GM21619 (cell line): ENCODE measurements at regions not wholly inside any gene's neighbourhood (a gene's known extent, or its start where the extent isn't known, plus 50 kb on each side); places are given as distances from the start of the nearest gene placed in this dataset.

Source experiments
- ATAC-seq: cut with Tn5 transposase; IDR thresholded peaks from one replicate; pipeline ENCODE4 v1.9.1; 2021; ENCODE audit not compliant: unreplicated experiment

DNA sequence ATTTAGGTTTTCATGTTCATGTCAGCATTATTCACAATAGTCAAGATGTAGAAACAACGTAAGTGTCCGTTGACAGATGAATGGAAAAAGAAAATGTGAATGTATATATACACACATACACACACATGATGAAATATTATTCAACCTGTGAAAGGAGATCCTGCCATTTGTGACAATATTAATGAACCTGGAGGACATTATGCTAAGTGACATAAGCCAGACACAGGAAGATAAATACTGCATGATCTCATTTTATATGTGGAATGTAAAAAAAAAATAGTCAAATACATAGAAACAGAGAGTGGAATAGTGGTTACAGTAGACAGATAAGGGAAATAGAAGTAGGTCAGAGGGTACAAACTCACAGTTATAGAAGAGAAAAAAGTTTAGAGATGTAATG lies 651.1 kb upstream of the MKI67 start:
- no peak for ATAC-seq

DNA sequence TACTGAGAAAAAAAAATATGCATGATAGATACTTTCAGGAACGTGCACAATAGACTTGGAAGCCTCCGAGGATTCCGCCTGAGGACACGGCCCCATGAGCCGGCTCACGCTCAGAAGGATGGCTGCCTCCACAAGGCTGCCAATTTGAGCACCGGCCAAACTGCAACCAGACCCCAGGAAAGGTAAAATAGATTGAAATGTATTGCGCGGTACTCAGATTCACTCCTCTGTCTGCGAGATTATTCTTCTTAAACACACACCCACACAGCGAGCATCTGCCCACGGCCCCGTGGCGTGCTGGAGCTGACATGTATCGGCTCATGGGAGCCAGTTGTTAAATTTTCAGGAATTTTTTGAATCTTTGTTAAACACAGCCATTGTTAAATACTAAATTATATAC lies 653.2 kb upstream of the MKI67 start:
- no peak for ATAC-seq

DNA sequence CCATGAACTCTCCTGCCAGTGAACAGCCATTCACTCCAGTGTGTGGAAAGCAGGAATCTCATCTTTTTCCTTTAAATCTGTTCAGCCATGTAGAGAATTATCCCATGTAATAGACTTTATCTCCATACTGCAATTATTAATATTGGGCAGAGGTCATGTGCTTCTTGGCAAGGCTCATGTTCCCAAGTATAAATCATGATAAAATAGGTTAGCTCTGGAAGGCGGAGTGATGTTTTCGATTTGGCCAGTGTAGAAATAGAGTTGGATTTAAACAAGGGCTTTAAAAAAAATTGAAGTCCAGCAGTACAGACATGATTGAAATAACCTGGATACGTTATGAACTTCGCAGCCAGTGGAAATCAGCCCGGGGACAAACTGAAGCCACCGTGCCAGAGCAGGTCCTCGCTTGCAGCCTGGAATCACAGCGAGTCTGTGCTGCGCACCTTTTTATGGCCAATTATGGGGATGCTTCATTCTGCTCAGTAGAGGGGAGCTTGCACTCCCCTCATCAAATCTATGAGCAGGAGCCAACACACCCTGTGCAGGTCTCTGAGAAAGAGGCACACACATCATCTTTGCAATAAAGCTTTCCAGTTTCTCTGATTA lies 654.0 kb upstream of the MKI67 start:
- ATAC-seq: no peak

DNA sequence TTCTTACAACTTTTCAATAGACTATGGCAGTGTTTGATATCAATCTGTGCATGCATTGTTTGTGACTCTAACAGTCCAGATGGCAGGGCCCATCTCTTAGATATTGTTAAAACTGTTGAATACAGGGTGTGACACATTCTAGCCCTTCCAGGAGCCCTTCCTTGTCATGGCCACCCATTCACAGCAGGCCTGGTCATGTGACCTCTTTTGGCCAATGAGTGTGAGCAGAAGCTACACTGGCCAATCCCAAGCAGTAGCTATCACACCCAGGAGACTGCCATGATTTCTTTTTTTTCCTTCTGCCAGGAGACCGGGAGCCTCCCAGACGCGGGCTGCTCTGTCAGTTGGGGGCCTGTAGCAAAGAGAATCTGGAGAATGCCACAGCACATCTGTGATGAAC lies 655.4 kb upstream of the MKI67 start:
- ATAC-seq: no peak

DNA sequence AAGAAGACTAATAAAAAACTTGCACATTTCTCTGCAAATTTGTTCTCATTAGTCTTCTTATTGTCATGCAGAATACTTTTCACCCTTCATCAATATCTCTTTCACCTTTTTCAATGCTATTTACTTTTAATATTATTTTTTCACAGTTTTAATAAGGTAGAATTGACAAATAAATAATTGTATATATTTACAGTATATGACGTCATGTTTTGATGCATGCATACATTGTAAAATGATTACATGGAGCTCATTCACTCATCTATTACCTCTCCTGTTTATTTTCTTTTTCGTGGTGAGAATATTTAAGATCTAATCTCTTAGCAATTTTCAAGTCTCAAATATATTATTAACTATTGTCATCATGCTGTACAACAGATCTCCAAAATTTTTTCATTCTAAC lies 658.2 kb upstream of the MKI67 start:
- no peak for ATAC-seq

DNA sequence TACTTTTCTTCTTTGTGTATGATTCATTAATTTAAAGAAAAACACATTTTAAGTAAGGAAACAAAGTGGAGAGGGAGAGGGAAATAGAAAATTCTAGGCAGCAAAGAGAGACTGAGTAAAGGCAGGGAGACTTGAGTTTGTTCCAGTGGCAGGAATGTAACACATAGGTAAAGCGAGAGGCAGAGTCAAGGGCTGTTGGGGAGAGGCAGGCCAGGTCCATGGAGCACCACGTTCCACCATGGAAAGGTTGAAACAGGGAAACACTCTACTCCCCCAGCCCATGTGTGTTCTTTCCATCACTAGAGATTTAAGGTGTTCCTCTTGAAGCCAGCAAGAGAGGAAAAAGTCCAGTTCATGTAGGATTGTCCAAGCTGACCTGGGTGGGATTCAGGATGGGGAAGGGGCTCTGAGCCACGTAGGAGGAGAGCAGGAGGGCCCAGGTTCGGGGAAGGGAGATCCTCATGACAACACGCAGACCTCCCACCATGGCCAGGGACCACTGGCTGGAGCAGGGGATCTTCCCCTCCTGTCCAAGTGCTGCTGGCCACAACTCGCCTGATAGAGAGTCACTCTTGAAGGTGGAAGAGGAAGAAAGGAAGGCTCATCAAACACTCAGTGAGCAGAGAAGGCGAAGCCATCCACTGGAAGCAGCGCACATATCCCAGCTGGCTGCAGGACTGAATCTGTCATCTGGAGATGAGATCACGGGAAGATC lies 666.4 kb upstream of the MKI67 start:
- ATAC-seq: no peak

DNA sequence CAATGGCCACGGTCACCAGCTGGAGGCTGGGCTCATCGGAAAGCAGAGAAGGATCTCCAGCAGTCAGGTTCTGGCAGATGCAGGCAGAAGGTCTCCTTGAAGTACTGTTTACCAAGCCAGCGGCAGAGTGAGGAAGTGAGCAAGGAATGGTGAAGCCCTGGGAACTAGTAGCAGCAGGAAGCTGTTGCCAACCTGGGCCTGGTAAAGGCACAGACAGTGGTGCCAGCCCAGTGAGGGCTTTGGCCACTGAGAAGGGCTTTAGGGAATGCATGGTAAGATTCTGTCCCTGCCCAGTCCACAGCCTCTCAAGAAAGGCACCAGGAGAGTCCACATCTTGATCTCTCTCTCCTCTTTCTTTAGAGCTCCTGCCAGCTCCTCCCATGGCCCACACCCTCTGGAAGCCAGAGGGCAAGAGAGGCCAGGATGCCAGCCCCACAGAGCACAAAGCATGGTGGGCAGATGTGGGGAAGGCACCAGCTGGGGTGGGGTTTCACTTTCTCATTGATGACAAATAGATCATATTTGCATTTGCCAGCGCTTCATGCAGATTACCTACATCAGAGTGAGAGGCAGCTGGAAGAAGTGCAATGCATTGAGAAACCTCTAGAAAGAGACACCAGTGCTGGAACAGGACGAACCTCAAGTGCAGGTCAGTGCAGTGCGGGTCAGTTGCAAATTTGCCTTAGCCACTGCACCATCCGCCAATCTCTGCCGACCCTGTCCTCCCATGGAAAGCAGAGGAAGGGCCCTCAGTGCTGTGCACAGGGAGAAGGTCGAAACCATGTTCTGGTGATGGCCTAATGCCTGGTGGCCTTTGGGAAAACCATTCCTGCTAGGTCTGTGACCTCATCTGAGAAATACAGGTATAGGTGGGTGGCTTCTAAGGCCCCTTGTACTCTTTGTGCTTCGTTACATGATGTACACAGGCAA lies 667.8 kb upstream of the MKI67 start:
- ATAC-seq: no peak

DNA sequence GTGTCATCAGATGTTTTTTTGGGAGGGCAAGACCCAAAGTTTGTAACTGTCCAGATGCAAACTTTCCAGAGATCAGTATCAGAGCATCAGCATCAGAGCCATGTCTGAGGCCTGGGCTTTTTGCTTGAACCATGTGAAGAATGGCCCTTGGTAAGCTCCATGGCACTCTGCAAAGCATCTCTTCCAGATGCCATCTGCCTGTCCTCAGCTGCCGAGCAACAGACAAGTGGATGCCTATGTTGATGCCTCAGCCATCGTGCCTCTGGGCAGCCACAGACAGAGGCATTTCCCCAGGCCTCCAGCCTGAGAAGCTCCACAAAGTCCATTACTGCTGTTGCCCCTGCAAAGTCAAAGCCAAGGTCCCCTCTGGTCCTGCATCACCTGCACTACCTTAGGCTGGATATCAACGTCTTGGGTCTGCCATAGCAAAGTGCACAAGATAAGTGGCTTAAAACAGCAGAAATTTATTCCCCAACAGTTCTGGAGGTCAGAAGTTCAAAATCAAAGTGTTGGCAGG lies 670.2 kb upstream of the MKI67 start:
- no peak for ATAC-seq

DNA sequence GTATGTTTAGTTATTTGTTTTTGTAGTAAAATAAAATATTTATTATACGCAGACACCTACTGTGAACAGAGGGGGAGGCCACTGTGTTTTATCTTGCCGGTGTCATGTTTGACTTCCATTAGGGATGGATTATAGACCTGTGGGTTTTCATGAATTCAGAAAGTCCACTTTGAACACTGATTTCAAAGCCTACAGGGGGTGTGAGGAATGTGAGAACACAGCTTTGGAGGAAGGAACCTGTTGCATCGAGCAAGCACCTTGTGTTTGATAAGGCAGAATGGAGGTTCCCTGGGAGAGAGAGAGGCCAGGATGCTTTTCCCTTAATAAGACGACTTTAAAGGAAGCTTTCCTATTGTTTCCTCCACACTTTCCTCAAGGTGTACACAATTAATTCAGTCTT lies 665.0 kb upstream of the MGMT start:
- no peak for ATAC-seq

DNA sequence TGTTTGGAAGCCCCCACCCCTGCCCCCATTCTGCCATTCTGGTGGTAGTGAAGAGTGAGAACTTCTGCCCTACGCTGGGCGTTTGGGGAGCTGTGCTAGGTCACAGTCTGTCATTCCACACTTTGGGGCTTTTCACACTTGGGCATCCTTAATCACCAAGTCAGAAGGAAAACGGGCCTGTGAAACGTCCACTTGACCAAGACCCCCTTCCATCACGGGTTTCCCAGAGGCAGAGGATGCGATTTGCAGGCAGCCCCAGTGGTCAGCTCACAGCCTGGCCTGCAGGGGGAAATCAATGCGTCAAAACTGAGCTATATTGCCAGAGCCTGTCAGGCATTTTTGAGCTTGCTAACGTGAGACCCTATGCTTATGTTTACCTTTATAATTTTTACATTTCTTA lies 663.3 kb upstream of the MGMT start:
- no peak for ATAC-seq

DNA sequence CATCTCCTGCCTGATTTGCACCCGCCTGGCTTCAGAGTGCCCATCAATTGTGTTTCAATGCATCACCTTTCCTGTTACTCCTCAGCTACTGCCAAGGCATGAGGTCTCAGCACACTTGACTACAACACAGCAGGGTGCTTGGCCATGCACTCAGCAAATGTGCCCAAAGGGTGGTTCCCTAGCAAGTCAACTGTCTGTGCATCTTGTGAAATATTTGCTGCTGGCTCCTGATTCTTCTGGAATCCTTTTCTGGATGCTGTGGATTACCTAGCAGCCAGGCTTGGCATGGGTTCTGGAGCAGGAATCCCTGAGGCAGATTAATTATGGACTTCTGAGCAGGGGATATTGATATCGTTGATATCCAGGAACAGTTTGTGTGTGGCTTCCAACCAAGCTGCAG lies 662.6 kb upstream of the MGMT start:
- no peak for ATAC-seq

DNA sequence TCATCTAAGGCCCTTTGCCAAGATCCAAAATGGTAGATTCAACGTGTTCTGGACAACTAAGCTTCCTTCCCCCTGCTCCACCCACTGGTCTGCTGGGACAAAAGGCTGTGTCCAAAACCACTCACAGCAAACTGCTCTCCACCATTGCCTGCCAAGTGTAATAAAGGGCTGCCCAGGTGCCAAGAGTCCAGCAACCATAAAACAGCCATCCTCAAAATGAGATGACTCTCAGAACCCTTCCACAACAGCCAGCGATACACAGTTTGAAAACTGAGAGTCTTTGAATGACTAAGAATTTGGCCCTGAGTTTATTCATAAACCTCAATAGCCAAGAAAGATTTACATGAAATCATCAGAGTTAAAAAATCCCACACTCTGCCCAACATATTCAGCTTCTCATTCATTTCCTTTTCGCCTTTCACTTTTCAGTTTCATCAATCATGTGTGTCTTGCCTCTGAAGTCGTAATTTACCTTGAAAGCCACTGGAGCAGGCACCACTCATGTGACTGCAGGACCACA lies 658.1 kb upstream of the MGMT start:
- no peak for ATAC-seq

DNA sequence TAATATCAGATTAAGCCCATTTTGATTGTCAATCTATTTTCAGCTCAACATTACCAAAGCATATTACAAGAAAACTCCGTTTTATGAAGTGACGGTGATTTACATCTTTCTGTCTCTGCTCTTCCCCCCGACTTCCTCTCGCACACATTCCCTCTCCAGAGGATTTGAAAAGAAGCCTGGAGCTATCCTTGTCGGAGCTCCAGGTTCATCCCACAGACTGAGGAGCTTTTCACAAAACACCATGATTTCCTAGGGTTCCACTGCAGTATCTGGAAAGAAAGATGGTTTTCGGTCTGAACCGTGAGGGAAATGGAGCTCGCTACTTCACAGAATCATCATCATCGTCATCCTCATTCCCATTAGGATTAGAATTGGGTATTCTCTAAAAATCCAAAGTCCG lies 655.5 kb upstream of the MGMT start:
- no peak for ATAC-seq

DNA sequence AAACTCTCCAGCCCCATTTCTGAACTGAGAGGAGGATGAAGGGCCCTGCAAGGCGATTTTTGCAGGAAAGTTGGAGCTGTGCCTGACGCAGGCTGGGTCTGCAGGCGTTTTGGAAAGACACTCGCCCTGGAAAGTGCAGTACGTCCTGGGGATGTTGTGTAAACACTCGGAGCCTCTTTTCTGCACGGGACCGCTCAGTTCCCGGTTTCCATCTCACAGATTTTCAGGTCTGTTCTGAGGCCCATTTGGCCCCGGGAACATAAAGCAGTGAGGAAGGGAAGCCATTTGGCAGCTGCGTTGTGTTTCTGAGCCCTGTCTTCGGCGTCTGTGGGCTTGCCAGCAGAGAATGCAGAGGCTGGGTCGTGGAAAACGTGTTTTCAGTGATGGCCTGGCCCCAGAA lies 655.0 kb upstream of the MGMT start:
- no peak for ATAC-seq

DNA sequence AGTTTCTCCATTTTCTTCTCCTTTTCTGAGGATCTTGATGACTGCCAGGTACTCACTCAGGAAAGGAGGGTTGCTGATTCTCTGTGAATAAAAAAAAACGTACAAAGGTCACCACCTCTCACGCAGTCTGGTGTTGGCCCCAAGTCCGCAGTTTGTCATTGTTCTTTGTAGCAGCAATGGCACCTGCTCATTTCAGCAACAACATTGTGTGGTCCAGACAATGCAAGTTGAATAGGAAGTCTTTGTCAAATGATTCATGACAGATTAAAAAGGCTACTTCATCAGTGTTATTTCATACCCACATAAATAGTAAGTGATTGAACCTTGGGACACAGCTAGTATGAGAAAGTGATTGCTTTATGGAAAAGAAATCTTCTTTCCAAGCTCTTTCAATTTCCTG lies 653.5 kb upstream of the MGMT start:
- no peak for ATAC-seq

DNA sequence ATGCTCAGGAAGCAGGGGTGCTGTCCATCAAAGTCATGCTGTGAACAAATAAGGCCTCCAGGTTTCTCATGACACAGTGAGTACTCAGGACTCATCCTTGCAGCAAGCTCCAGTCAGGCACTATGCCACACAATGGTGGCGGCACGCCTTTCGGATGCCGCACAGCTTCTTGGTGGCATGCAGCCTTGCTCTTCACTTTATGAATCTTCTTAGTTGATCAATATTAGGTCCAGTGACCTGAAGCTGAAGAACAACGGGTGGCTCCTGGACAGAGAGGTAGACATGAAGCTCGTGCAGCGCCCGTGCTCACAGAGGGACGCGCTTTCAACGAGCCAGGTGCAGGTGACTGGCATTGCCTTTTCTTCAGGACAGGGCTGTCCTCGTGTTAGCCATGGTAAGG lies 653.0 kb upstream of the MGMT start:
- no peak for ATAC-seq

DNA sequence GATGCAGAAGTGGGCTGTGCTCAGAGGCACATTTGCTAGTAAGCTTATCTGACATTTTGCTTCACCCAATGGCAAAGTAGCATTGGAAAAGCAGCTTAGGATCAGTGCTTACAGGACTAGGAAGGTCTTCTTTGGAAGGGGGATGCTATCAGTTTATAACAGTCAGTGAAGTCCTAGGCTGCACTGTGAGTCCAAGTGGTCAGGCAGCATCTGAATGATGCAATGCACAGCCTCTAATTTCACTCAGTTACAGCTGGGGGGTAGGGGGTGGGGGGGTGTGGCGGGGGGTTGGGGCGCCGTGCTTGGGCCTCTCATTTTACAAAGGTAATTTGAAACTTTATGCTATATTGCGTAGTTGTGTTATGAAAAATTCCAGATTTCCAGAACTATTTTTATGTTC lies 652.3 kb upstream of the MGMT start:
- ATAC-seq: no peak

DNA sequence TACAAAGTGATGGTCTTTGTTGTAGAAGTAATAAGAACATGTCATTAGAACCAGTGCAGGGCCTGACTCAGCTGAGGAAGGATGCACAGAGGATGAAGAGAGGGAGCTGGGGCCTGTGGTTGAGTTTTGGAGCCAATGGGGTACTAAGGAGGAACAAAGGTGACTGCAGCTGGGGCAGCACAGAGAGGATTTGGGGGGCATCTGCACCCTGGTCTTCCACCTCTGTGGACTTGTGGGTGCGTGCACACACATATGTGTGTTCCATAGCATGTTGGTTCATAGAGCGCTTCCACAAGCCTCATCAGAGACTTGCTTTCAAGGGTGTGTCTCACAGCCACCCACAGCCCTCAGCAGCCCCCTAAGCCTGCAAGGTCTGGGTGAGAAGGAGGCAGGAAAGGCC lies 650.3 kb upstream of the MGMT start:
- no peak for ATAC-seq

DNA sequence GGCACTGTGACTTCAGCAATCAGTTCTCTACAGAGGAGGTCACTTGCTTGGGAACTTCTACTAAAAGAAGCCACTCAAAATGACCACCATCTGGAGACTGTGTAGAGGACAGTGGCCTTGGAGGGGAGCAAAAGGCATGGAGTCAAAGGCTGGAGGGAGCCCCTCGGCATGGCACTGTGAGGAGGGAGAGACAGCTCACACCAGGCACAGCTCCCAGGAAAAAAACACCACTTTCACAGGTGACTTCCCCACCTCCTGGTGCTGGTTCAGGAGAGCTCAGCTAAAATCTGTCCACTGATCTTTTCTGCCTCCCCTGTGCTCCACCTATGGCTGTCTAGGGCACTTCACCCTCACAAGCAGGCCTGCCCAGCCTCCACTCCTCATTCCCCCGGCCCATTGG lies 649.4 kb upstream of the MGMT start:
- ATAC-seq: no peak

DNA sequence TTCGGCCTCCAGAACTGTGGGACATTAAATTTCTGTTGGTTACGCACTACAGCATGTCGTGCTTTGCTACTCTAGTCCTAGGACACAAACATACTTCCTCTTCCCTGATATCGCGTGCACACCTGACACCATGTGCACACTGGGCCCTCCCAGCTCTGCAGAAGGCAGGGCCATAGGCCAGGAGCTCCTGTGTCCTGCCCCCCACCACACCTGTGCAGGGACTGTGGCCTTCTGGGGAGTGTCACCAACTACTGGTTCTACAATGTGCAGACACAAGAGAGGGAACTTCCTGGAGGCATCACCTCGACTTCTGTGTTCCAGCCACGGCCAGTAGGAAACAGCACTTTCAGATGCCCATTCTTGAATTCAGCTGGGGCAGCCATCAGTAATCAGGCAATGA lies 646.4 kb upstream of the MGMT start:
- ATAC-seq: no peak

DNA sequence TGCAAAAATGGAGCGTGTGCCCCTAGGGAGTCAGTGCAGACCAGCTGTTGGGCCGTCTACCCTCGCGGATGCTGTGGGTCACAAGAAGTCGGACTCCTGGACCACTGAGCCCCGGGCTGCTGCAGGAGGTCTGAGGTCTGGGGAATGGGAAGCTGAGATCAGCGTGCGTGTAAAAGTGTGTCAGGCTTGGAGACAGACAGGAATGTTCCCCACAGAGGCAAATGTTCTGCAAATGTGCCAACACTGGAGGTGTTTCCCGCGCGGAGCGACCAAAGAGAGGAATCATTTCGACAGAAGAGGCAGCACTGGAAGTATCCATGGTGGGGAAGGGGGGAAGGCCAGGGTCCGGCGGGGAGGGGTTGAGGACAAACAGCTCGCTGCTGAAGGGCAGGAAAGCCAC lies 643.8 kb upstream of the MGMT start:
- ATAC-seq: no peak

DNA sequence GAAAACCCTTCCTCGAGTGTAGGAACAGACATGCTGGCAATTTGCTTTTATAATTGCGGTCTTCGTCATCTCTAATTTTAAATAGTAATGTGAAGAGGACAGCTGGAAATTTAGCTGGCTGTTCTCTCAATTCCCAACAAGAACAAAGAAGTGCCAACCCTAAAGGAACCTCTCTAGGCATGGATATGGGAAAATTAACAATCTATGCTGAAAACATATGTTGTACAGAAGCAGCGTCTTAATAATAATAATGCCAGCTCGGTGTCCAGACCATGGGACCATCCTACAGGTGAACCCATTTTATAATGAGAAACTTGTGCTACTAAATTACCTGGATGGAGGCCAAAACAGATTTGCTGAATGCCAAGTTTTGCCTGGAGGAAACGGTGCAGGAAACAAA lies 641.4 kb upstream of the MGMT start:
- no peak for ATAC-seq
